Esophagus muscularis mucosa (tissue), 4 donors: ENCODE measurements at regions not wholly inside any gene's neighbourhood (a gene's known extent, or its start where the extent isn't known, plus 50 kb on each side); places are given as distances from the start of the nearest gene placed in this dataset.

Source experiments
- DNase-seq: peaks from one replicate; pipeline ENCODE4 v3.0.0-alpha.2; 2017; ENCODE audit errors: extremely low spot score
- H3K27ac ChIP-seq, 4 donors: fragments of 200-600 bp; sonication (generic); replicated peaks in 1 of 4; 1 replicate in 3 of 4; 2 replicates in 1 of 4; pipeline ENCODE4 v1.5.1; 2016 to 2019; ENCODE audit warnings: mild to moderate bottlenecking in 1 of 4
- H3K27me3 ChIP-seq, 4 donors: fragments of 200-600 bp; sonication (generic); one replicate each; pipeline versions ENCODE4 v1.5.1 to v1.6.0; 2016 to 2019
- H3K36me3 ChIP-seq, 4 donors: fragments of 200-600 bp; sonication (generic); one replicate each; pipeline ENCODE4 v1.5.1; 2016 to 2019
- H3K4me1 ChIP-seq, 4 donors: fragments of 200-600 bp; sonication (generic); one replicate each; pipeline ENCODE4 v1.5.1; 2016 to 2019
- H3K4me3 ChIP-seq, 4 donors: fragments of 200-600 bp; sonication (generic); 1 replicate in 2 of 4; 2 replicates in 2 of 4; pipeline ENCODE4 v1.5.1; 2016 to 2019; ENCODE audit warnings: mild to moderate bottlenecking in 4 of 4, moderate library complexity in 1 of 4
- H3K9me3 ChIP-seq, 4 donors: fragments of 200-600 bp; sonication (generic); 1 replicate in 3 of 4; 2 replicates in 1 of 4; pipeline ENCODE4 v1.5.1; 2016 to 2019
- CTCF ChIP-seq, 3 experiments: fragments of 200-600 bp in 2 of 3; fragments of 450-650 bp in 1 of 3; sonication (generic) in 2 of 3; IDR thresholded peaks; one replicate each; pipeline ENCODE4 v1.5.1; 2017 to 2019; ENCODE audit warnings: antibody characterized with exemption in 3 of 3, mild to moderate bottlenecking in 2 of 3, moderate library complexity in 1 of 3
- EP300 ChIP-seq: sonication (generic); formaldehyde crosslinking; IDR thresholded peaks from one replicate; pipeline ENCODE4 v1.6.1; 2017; ENCODE audit warnings: antibody characterized with exemption
- POLR2A ChIP-seq: fragments of 450-650 bp; IDR thresholded peaks from one replicate; pipeline ENCODE4 v1.6.1; 2017; ENCODE audit warnings: antibody characterized with exemption, moderate library complexity, mild to moderate bottlenecking, low read depth
- POLR2AphosphoS5 ChIP-seq, 2 donors: sonication (generic); formaldehyde crosslinking; IDR thresholded peaks; one replicate each; pipeline ENCODE4 v1.6.1; 2017; ENCODE audit warnings: antibody characterized with exemption in 2 of 2
- WGBS: methylation state at CpG from one replicate; pipeline ENCODE4 v1.1.5; 2018; 5-methylcytosine and 5-hydroxymethylcytosine counted together
- intact Hi-C: fragments of 100-400 bp; cut with DNase I; formaldehyde crosslinking; loops from one replicate; pipeline ENCODE4 v1.15.1; 2023

- no peak for TF ChIP-seq CTCF (IDR thresholded peaks at IDR 0.05)
- no peak for TF ChIP-seq POLR2A
- TF ChIP-seq POLR2AphosphoS5 (IDR thresholded peaks at IDR 0.05) = no peak
- no peak for TF ChIP-seq EP300
- Histone ChIP-seq H3K36me3 (no peaks in the 10 kb centered on the region), H3K9me3 (no peaks in the 10 kb centered on the region), H3K4me3 (no peak overlapping the region), H3K27ac (no peak overlapping the region), H3K4me1 (peaks cover 0 to 4% (median 0%) of the 10 kb centered on the region in 4 donors), H3K27me3 (peaks cover 0 to 3% (median 0%) of the 10 kb centered on the region in 4 donors)
- intact Hi-C loops = no loop called here
- WGBS = 93% methylated on average over 1 of the region's 1 CpG
- no peak for DNase-seq
Measured at GRCh38 chr9:87798261-87798833, 72.4 kb downstream of the CTSL start.

GRCh38 chr9:87799503-87799902 lies 73.6 kb downstream of the CTSL start:
- TF ChIP-seq CTCF (IDR thresholded peaks at IDR 0.05) = no peak
- TF ChIP-seq EP300 = no peak
- no peak for TF ChIP-seq POLR2A
- TF ChIP-seq POLR2AphosphoS5 (IDR thresholded peaks at IDR 0.05) = no peak
- Histone ChIP-seq H3K4me3 (no peak overlapping the region), H3K27me3 (peaks cover 0 to 3% (median 0%) of the 10 kb centered on the region in 4 donors), H3K27ac (no peak overlapping the region), H3K36me3 (no peaks in the 10 kb centered on the region), H3K4me1 (no peaks in the 10 kb centered on the region), H3K9me3 (no peaks in the 10 kb centered on the region)
- DNase-seq = no peak
- intact Hi-C loops = no loop called here
- 93% methylated on average over 5 of the region's 5 CpGs for WGBS

- TF ChIP-seq POLR2A = no peak
- no peak for TF ChIP-seq EP300
- TF ChIP-seq POLR2AphosphoS5 (IDR thresholded peaks at IDR 0.05) = no peak
- TF ChIP-seq CTCF (IDR thresholded peaks at IDR 0.05) = no peak
- Histone ChIP-seq H3K4me1 (no peaks in the 10 kb centered on the region), H3K27ac (no peak overlapping the region), H3K9me3 (no peaks in the 10 kb centered on the region), H3K36me3 (no peaks in the 10 kb centered on the region), H3K27me3 (peaks cover 0 to 3% (median 0%) of the 10 kb centered on the region in 4 donors), H3K4me3 (no peak overlapping the region)
- intact Hi-C loops = no loop called here
- WGBS = 59% methylated on average over 6 of the region's 7 CpGs
- no peak for DNase-seq
Measured at GRCh38 chr9:87800456-87800855, 74.5 kb downstream of the CTSL start.

- H3K27me3 ChIP-seq = peaks cover 0 to 8% (median 0%) of the 10 kb centered on the region in 4 donors
- WGBS = 70% methylated on average over 4 of the region's 4 CpGs
- no peaks in the 10 kb centered on the region for H3K36me3 ChIP-seq
- no peak for DNase-seq
- TF ChIP-seq POLR2AphosphoS5 (IDR thresholded peaks at IDR 0.05) (no peak), POLR2A (no peak), EP300 (no peak), CTCF (IDR thresholded peaks at IDR 0.05) (no peak)
- H3K4me3 ChIP-seq = no peak overlapping the region
- H3K27ac ChIP-seq = no peak overlapping the region
- H3K4me1 ChIP-seq = no peaks in the 10 kb centered on the region
- intact Hi-C loops = no loop called here
- H3K9me3 ChIP-seq = no peaks in the 10 kb centered on the region
Measured at GRCh38 chr9:87801013-87801412, 75.1 kb downstream of the CTSL start.

GRCh38 chr9:87803166-87803565 lies 77.2 kb downstream of the CTSL start:
- 85% methylated on average over 15 of the region's 15 CpGs for WGBS
- TF ChIP-seq POLR2A (no peak), EP300 (no peak), POLR2AphosphoS5 (IDR thresholded peaks at IDR 0.05) (no peak), CTCF (IDR thresholded peaks at IDR 0.05) (no peak)
- Histone ChIP-seq H3K27me3 (peaks cover 0 to 15% (median 0%) of the 10 kb centered on the region in 4 donors), H3K36me3 (no peaks in the 10 kb centered on the region), H3K4me3 (no peak overlapping the region), H3K27ac (no peak overlapping the region), H3K9me3 (no peaks in the 10 kb centered on the region), H3K4me1 (no peaks in the 10 kb centered on the region)
- intact Hi-C loops = no loop called here
- DNase-seq = no peak
